ENCODE measurements at regions not wholly inside any gene's neighbourhood (a gene's known extent, or its start where the extent isn't known, plus 50 kb on each side); places are given as distances from the start of the nearest gene placed in this dataset.

- DNase-seq, result no peak
Observed at GRCh38 chr15:38672814-38673670, 108.4 kb upstream of the RASGRP1 start.

DNA sequence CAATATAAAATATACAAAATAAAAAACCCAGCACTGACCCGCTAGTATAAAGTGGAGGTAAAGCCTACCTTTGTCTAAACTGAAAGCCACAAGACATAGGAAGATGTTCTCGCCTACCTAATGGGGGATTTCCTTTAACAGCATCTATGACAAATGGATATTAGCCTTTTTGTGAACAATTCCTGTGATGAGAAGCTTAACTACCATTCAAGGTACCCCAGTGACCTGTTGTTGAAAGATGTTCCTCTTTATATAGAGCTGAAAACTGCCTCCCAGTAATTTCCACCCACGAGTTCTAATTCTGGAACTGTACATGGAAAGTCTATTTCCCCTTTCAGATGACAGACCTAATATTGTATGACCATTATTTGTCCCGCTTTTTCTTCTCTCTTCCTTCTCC lies 109.8 kb upstream of the RASGRP1 start:
- DNase-seq, result no peak

DNA sequence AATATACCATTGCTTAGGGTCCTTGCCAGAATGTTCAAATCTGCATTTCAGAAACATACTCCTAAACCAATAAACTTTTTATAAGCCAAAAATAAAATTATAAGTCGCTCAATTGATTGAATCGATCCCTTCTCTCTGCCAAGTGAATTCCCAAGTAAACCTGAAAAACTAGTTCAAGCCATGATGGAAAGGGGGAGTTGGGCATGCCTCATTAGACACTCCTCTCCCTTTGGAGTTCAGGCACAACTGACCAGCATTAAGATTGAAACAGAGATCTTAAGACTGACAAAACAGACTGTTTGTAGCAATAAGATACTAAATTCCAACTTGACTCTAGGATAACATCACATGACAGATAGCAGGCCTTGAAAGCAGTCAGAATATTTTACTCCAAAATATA lies 113.7 kb upstream of the RASGRP1 start:
- DNase-seq, result no peak

GRCh38 chr15:38680775-38681174 lies 116.2 kb upstream of the RASGRP1 start:
- no peak for DNase-seq

DNA sequence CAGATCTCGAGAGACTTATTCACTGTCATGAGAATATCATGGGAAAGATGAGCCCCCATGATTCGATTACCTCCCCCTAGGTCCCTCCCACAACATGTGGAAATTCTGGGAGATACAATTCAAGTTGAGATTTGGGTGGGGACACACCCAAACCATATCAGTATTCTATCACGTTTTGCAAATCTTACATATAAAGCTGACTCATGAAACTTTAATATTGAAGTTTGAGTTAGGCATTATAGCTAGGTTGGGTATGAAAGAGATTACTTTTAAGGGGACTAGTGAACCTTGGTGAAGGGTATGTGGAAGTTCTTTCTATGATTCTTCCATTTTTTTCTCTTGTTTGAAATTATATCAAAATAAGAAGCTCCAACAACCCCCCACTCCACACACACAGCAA lies 117.7 kb upstream of the RASGRP1 start:
- no peak for DNase-seq

DNA sequence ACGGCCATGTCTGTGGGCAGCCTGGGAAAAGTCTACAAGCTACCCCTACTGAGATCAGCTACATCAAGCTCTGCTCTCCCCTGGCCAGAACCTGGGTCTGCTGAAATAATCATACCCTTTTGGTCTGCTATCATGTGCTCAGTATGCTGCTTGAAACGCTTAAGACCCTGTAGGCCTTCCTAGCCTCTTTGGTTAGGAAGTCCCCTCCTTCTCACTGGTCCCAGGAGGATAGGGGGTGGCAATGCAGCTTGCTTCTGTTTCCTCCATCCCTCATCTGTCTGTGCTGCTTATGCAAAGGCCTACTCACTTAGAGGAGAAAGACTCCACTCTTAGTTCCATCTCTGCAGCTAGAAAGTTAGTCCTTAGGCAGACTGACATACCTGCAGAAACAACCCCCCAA lies 118.2 kb upstream of the RASGRP1 start:
- DNase-seq, result no peak

DNA sequence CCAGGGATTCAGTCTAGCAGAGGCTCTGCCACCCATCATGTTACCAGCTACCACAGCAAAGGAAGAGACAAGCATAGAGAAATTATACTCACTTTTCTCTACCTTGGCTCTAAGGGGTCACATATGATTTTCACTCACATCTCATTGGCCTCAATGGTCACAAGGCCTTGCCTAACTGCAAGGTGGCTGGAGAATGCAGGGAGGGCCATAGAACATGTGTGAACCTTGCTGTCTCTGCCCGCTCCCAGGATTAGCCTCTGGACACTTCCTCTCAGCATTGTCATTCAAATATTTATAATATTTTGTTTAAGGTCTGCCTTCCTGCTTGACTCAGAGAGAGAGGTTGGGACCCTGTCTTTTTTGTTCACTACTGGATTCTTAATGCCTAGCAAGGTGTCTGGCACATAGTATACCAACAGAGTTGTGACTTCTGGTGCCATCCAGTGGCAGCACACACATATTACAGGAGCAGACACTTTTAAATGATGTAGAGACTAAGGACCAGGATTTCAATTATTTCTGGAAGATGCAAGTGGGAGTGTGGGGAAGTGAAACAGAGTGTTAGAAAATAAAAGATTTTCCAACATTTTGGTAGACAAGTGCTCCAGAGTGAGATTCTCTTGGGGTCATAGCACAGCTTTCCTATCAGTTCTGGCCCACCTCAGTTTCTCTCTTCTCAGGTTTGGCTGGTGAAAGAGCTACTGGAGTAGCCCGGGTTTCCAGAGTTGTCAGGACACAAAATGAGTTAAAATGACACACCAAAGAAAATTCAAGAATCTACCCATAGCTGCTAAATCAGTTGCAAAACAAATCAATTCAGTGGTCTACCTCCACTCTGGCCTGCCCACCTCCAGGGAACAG lies 119.0 kb upstream of the RASGRP1 start:
- peak; percentile 33 for DNase-seq

GRCh38 chr15:38684440-38685010 lies 119.9 kb upstream of the RASGRP1 start:
- DNase-seq, result no peak

GRCh38 chr15:38685686-38686339 lies 121.2 kb upstream of the RASGRP1 start:
- DNase-seq, result no peak

GRCh38 chr15:38687340-38687739 lies 122.7 kb upstream of the RASGRP1 start:
- no peak for DNase-seq

GRCh38 chr15:38687775-38688495 lies 123.3 kb upstream of the RASGRP1 start:
- no peak for DNase-seq

DNA sequence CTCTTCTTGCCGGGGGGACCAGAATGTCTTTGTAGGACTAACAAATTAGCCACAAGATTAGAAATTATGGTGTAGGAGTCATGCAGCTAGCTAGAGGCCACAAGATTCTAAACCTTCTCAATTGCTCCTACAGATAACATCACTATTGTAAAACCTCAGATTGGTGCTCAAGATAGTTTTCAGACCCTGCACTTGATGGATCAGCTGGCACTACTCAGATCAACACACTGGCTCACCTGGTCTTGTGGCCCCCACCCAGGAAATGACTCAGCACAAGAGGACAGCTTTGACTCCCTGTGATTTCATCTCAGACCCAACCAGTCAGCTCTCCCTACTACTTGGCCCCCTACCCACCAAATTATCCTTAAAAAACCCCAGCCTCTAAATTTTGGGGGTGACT lies 124.1 kb upstream of the RASGRP1 start:
- DNase-seq, result no peak

DNA sequence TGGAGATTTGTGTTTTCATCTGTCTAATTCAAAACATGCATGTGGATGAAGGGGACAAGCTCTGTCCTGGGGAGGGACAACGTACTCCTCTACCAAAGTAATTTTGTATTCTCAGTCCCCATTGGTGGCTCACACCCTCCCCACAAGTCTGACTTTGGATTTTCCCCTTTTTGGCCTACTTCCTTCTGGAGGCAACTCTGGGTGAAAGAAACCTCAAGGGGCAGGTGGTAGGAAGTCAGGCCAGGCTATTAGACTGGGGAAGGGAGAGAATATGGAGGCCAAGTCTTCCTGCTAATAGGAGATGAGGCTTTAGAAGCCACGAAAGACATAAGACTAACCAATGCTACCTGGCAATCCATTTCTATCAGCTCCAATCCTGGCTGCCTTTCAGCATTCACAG lies 124.9 kb upstream of the RASGRP1 start:
- no peak for DNase-seq

DNA sequence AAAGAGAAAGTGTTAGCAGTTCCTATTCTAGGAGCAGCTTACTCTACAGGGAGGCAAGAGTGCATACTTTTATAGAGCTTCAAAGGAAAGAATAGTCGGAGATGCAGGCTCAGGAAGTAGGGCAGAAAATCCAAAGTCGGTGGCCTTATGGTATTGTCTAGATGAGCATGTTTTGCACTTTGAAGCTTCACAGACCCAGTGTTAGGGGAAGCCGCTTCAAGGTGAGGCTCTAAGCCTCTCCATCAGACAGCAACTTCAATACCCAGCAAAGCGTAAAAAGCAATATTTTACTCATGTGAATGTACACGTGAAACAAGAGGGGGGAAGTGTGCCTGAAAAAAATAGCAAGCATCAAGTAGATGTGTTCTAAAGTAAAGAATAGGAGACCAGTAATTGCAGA lies 125.6 kb upstream of the RASGRP1 start:
- no peak for DNase-seq

DNA sequence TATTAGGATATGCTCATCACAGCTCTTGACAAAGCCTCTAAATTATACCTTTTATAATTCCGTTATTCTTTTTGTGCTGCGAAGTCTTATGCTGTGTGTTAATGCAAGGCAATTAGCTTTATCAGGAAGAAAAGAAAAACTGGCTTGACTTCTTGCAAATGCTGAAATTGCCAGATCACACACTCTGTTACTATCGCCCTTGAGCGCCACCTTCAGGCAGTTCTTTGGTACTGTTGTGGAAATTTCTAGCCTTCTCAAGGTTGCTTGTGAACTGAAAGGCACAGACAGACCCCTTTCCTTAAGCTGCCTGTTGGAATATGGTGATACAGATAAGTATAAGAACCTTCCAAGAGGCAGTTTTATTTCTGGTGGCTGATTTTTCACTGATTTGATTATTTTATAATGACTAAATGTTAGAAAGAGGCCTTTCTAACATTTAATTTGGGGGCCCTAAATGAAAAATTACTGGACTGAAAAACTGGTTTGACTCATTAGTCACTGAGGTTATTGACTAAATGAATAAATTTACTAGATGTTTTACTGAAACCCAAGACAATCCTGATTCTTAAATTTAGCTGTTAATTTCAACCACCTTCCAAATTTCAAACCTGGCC lies 126.2 kb upstream of the RASGRP1 start:
- peak; percentile 80 for DNase-seq

DNA sequence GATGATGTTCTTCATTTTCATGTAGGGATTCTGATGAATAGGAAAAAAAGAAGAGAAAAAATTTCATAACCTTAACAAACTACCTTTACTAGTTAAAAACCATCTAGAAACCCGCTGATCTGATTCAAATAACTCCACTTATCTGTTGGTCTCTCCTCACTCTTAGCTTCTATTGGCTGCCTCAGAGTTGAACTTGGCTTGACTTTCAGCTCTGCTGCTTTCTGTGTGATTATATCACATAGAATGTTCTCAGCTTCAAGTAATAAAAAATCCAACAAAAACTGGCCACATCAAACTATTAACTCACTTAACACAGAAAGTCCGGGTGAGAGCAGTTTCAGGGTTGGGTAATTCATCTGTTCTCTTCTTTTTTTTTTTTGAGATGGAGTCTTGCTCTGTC lies 126.8 kb upstream of the RASGRP1 start:
- no peak for DNase-seq

DNA sequence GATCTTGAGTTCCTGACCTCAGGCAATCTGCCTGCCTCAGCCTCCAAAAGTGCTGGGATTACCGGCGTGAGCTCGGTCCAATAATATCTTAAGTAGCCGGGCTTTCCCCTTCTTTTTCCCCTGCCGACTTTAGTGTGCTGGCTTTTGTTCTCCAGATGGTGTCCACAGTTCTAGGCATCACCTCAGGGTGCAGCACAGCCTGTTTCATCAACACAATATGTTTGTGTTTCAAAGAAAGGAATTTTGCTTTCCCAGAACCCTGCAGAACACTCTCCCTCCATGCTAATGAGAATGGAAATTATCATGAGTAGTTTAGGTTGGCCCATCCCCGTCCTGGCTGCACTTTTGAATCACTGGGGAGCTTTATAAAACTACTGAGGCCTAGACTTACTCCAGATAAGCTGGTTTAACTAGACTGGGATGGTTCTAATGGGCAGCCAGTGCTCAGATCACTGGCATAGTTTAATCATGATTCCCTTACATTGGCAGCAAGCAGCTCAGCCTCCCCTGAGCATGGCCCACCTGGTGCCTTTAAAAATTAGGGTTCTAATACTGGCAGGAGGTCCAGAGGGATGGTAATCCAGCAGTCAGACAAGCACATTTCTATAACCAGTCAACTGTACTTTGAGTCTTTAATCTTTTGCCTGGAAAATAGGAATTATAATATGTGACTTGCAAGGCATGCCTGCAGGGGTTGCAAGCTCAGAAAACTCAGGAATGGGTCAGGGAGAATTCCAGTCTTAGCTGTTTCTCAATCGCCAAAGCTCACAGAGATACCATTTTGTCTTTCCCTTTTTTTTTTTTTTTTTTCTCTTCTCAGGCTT lies 127.6 kb upstream of the RASGRP1 start:
- DNase-seq, result no peak

GRCh38 chr15:38692789-38693062 lies 128.1 kb upstream of the RASGRP1 start:
- DNase-seq, result no peak

DNA sequence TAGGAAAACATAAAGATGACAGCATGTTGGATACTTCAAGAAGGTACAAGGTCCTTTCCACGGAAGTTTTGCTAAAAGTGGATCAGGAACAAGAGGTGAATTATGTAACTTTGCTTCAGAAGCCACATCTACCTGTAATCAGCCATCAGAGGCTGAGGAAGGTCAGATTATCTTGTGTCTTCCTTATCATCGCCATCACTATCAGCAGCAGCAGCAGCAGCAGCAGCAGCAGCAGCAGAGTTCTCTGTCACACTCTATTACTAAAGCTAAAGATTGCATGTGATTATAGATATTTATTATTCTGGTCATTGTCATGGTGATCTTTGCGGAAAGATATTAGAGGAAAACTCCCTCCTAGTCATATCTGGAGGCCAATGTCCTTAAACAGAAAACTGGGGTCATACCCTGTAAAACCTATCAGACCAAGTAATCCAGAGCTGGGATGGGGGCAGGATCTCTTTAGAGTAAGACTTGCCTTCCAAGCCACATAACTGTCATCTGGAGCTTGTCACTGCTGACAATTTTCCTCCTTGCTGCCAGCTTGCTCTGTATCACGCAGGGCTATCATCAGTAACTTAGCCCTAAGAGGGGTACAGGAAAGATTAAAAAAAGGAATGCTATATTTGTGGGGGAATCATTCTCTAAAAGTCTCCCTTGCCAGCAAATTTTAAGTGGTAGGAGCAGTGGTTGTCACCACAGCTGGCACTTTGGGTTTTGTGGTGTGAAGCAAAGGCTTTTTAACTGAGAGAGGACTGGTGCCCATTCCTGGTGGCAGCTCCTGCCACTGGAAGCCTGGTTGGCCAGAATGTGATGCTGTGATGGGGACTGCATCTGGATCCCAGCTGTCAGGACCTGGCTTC lies 130.9 kb upstream of the RASGRP1 start:
- no peak for DNase-seq

DNA sequence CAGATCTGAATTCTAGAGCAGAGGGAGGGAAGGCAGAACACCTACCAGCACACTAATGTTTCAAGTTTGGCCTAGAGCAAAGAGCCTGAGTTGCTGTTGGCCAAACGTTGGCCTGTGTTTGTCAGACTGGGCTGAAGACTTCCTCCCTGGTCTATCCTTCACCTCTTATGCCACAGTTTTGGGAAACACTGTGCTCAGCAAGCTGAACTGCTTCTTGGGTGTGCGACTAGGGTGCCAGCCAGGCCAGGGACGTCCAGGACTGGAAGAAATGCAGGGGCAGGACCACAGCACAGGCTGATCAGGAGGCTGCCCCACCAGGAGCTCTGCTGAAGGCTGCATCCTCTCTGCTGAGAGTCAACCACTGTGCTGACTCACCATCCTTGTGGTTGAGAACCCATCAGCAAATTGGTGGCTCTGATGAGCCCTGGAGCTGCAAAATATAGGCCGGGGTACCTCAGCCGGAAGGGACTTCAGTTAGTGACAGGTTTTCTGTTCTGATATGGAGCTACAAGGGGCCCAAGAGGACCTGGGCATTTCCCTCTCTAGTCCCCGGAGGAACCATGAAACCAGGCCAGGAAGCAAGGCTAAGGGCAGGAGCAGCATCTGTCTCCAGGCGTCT lies 131.6 kb upstream of the RASGRP1 start:
- no peak for DNase-seq
